Iris pigment epithelial cell (primary cell): ENCODE measurements at regions not wholly inside any gene's neighbourhood (a gene's known extent, or its start where the extent isn't known, plus 50 kb on each side); places are given as distances from the start of the nearest gene placed in this dataset.

ENCODE experiments used
- DNase-seq: peaks from one replicate; pipeline ENCODE4 v3.0.0-alpha.2; 2011; ENCODE audit warnings: low read depth

DNA sequence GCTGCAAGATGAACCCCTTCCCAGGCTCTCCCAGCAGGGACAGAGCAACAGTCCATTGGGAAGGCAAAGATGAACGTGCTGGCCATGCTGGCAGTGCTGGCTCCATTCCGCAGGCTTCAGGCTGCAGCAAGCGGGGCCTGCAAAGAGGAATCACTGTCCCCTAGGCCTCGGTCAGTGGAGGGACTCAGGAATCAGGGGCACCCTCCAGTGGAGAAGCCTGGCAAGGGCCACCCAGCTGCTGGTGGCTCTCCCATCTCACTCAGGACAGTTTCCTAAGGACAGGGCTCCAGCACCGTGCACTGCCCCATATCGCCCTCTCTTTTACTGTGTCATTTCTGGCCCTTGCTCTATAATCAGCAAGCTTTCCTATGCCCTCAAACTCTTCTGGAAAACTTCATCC, 498.6 kb downstream of the EFNB2 start:
- no peak for DNase-seq

DNA sequence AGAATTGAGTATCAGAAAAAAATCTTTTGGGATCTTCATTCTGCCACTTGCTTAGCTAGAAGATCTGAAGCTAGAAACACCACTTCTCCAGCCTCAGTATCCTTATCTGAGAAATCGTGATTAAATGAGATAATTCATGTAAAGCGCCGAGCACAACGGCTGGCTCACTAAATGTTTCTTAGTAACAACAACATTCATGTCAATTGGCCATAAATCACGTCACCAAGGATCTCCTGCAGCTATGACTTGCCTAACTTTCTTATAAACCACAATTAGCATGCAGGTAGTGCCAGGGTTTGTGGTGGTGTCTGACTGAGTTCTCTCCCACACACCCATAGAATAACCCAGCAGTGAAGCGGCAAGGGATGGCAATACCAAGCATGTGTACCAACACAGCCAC, 501.3 kb downstream of the EFNB2 start:
- no peak for DNase-seq

DNA sequence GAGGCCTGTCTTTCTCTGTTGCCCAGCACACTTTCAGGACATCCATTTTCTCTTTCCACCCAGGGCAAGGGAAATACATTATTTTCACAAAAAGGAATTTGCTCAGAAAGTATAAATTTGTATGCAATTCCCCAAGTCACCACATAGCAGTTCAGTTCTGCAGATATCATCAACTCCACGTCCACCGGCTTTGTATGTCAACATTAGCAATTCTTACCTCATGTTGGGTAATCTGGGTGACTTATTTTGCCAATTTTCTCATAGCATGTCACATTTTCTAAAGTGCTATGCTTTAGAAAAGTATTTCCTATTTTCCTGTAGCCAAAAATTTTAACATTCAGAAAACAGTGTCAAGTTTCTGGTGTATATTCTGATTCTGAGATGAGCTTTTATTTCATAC, 501.8 kb downstream of the EFNB2 start:
- peak; percentile 87 for DNase-seq

- DNase-seq, result no peak
These were observed 503.0 kb downstream of the EFNB2 start for GRCh38 chr13:106032441-106032840.

GRCh38 chr13:106029676-106030290, 505.7 kb downstream of the EFNB2 start:
- no peak for DNase-seq

DNA sequence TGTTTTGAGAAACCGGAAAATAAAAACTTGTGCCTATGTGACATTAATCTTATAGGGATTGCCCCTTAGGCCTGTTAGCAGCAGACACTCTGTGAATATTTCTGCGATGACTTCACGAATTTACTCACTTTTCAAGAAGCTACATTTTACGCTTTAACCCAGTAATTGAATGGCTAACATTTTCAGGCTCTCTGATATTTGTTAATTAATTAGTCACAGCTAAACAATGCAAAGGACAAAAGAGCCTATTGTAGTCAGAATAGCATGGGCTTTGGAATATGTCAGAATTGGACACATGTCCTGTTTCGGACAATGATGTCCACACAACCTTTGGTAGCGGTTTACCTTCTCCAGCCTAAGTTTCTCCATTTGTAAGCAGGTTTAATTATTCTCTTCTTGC, 506.6 kb downstream of the EFNB2 start:
- no peak for DNase-seq

DNA sequence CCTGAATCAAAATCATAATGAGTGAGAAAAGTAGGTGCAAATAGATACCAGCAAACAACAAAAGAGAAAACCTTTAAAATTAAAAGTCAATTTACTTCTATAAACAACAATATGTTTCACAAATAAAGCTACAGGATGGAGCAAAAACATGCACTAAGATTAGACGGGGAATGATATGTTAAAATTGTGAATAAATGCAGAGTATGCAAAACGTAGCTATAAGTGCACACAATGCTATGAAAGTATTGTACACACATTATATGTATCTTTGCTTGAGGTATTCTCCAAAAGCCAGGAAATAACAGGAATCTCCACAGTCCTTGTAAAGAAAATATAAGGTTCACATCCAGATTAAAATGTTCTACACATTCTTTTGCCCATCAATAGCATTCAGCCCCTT, 523.9 kb downstream of the EFNB2 start:
- DNase-seq, result no peak

GRCh38 chr13:106010836-106011235, 524.6 kb downstream of the EFNB2 start:
- no peak for DNase-seq

DNA sequence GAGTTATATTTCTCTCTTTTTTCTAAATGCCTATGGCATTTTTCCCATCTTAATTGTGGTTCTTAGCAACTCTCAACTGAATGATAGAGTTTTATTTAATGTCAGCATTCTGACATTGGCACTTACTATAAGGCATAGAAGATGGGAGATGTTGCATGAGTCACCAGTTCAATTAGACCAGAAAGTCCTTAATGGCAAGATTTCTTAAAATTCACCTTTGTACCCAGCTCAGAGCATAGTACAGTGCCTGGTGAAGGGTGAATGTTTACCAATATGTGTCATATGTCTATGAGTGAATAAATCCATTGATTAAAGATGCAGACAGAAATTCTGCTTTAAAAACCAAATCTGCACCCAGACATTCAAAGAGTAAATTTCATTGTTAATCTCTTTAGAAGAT, 526.9 kb downstream of the EFNB2 start:
- DNase-seq, result no peak

- DNase-seq, result no peak
These were observed 528.3 kb downstream of the EFNB2 start for GRCh38 chr13:106007156-106007555.

DNA sequence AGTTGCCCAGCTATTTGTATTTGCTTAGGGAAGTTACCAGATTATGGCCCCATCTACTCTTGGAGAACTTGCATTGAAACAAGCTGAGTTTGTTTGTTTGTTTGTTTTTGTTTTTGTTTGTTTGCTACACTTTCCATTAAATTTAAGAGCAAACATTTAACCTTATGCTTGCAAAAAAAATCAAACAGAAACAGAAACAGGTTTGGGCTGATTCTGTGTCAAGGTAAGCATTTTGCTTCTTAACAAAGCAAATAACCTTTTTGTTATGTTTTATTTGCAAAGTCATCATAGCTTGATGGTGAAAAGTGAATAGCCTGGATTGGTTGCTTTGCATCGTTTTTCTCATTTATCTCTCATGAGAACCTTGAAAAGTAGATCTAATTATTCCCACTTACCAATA, 531.8 kb downstream of the EFNB2 start:
- DNase-seq, result no peak

- DNase-seq, result no peak
These were observed 534.0 kb downstream of the EFNB2 start for GRCh38 chr13:106001443-106001842.

DNA sequence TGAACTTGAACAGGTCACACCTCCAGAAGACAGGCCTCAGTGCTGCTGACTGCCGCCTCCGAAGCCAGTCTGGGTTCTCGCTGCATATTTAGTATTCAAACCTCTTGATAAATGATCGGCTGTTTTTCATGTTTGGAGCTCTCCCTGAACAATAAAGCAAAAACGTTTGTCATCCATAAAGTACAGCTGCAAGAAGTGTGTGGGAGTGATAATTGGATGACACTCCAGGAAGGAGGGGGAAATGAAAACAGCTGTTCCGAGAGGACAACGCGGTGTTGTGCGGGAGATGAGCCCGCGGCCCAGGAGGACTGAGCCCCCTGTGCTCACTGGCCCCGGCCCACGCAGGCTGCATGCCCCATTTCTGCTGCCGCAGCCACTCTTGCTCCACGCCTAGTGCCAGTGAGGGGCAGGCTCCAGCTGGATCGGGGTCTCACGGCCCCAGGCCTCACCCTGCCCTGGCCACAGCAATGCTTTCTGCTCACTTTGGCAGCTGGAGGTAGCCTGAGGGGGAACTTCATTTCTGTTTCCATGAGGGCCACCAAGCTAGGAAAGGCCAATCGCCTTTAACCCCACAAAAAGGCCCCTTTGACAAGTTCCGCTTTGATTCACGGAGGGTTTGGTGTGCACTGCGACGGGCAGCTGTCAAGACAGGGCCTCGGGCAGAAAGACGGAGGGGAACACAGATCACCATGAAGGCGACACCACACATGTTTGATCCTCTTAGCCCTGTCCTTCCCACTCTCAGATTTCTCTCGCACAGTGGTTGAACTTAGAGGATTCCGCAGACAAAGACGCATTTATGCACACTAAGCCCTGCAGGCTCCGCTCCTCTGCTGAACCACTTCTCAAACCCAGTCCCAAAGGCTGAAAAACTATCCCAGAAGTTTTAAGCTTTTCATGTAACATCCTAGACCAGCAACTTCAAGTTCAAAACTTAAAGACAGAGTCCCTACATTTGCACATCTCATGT, 537.6 kb downstream of the EFNB2 start:
- no peak for DNase-seq

GRCh38 chr13:105996391-105997025, 539.0 kb downstream of the EFNB2 start:
- no peak for DNase-seq

GRCh38 chr13:105994340-105994739, 541.1 kb downstream of the EFNB2 start:
- no peak for DNase-seq

DNA sequence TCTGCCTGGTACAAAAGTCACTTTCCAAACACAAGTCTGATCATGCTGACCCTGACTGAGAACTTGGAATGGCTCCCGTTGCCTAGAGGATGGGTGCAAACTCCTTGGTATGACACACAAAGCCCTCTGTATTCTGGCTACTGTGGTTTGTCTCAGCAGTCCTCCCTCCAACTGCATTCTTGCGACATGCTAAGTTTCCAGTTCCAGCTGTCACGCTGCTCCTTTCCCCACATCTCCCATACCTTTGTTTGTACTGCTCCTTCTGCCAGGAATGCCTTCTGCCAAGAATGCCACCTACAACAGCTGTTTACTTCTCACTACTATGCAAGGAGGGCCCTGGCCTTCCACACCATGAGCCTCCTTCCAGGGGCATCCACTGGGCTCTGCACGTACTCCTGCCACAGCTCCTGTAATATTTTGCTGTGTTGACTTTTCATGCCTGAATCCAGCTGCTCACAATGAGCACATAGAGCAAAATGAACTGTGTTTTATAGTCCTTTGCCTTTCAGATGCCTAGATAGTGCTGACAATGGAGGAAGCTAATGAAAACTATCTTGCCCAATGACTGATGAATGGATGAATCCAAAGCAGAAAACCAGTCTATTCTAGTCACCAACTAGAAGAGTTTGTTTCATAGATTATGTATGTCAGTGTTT, 543.7 kb downstream of the EFNB2 start:
- peak; percentile 77 for DNase-seq

DNA sequence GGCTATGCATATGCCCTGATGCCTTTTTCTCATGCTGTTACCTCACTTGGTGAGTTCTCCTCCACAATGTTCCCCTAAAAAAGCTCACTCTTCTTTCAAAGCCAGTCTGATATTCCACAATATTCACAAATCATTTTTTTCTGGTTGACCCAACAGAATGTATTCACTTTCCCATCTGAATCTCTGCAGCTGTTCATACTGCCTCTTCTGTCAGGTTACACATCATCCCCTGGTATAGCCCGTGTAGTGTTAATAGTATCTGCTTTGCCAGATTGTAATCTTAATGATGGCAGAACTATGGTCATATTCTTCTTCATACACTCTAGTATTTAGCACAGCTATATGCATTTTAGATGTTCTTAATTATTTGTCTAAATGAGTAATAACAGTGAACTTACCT, 544.3 kb downstream of the EFNB2 start:
- DNase-seq, result no peak

DNA sequence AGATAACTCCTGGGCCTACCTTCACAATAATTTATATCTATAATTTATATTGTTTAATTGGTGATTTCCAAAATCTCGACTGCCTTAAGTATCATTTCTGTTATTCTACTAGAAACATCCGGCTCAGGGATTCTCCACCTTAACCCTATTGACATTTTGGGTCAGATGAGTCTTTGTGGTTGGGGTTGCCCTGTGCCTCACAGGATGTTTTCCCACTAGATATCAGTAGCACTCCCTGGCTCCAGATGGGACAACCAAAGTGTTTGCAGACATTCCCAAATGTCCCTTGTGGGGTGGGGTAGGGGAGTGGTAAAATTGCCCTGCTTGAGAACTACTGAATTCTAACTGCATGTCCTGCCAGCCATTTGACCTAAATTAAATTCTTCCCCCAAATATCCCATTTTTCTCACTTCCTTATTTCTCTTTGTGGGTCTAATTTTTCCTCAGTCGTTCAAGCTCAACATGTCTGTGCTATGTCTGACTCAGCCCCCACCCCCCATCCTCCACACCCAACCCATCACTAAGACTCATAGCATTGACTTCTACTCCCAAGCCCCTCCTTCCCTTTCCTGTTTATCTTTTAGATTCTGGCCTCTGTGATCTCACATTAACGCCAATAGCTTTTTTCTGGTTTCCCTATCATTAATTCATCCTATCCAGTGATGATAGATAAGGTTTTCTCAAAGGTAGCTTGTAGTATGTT, 545.1 kb downstream of the EFNB2 start:
- DNase-seq, result peak; percentile 84

GRCh38 chr13:105984646-105985045, 550.8 kb downstream of the EFNB2 start:
- no peak for DNase-seq

DNA sequence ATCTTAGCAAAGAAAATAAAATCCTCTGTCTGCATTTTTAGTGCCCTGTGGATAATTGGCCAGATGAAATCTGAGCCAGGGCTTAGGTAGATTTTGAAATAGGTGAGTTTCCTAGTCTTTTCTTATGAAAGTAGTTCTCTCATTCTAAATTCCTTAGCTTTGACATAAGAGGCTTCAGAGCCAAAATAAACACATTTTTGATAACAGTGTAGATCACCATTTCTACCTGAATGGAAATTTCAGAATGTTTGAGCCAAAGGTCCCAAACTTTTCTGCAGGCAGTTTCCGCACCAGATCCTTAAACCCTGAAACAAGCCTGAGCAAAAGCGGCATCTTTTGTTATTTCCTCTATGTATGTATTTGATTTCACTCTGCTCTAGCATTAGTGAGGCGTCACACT, 551.2 kb downstream of the EFNB2 start:
- DNase-seq, result no peak

DNA sequence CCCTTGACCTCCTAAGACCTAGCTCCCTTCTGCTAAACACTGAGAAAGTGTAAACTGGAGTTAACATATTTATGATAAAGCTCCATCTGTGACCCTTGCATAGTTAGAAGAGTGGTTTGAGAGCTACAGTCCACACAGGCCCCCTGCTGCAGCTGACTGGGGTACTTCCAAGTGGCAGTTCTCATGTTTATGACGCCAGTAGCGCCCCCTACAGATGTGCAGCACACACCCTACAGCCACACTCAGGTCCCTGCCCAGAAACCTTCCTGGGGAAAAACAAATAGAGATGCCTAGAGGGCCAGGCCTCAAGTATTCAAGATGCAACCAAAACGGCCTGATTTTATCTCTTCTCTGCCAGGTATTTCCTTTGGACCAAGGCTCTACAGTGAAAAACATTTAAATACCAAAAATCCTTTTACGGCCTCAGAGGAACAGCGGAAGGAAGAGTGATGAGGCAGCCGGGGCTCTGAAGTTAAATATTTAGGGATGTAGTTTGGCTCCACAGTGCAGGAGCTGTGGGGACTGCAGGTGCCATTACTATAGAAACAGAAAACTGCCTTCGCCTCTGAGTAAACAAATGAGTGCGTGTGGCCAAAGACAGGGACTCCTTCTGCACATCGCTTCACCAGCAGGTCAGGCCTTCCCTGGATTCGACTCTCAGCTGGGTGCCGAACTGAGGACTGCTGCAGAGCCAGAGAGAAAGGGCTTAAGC, 553.1 kb downstream of the EFNB2 start:
- DNase-seq, result no peak
